ENCODE measurements at regions not wholly inside any gene's neighbourhood (a gene's known extent, or its start where the extent isn't known, plus 50 kb on each side); places are given as distances from the start of the nearest gene placed in this dataset.
"Not testable (repeated sequence)": the region's sequence is repeated elsewhere in the genome, so short reads cannot be mapped to it uniquely, and the experiment has no call there.

- no peak overlapping the region for H2AFZ ChIP-seq (ENCODE audit: low read depth, low read length)
- no peak overlapping the region for H3K4me3 ChIP-seq (ENCODE audit: low read length)
- no peaks in the 10 kb centered on the region for H3K36me3 ChIP-seq (ENCODE audit: insufficient read depth, low read length)
- TF ChIP-seq CTCF (IDR thresholded peaks at IDR 0.05; ENCODE audit: poor library complexity, severe bottlenecking) = no peak
- no peaks in the 10 kb centered on the region for H3K9me2 ChIP-seq (ENCODE audit: insufficient read depth, low read length)
- H3K9me3 ChIP-seq (ENCODE audit: low read length) = no peaks in the 10 kb centered on the region
- H3F3A ChIP-seq (ENCODE audit: insufficient read depth, low read length, poor library complexity, severe bottlenecking) = no peaks in the 10 kb centered on the region
- H3K27me3 ChIP-seq (ENCODE audit: insufficient read depth, low read depth, low read length) = no peaks in the 10 kb centered on the region
- no peak overlapping the region for H3K9ac ChIP-seq (ENCODE audit: low read length)
- H3K4me2 ChIP-seq (ENCODE audit: low read length) = no peak overlapping the region
- H3K27ac ChIP-seq (ENCODE audit: low read length) = no peak overlapping the region
- H3K79me2 ChIP-seq (replicated peaks; ENCODE audit: insufficient read depth, low read length) = no peaks in the 10 kb centered on the region
- no peaks in the 10 kb centered on the region for H4K20me1 ChIP-seq (ENCODE audit: insufficient read depth)
Observed at GRCh38 chr4:94152466-94152865, 55.2 kb upstream of the SMARCAD1 start.

GRCh38 chr4:94155404-94155803 is 52.3 kb upstream of the SMARCAD1 start:
- not testable (repeated sequence) for H3K4me2 ChIP-seq (ENCODE audit: low read length); H3K9me2 ChIP-seq (ENCODE audit: insufficient read depth, low read length); H2AFZ ChIP-seq (ENCODE audit: low read depth, low read length); H3K79me2 ChIP-seq (replicated peaks; ENCODE audit: insufficient read depth, low read length); H3K9ac ChIP-seq (ENCODE audit: low read length); H3F3A ChIP-seq (ENCODE audit: insufficient read depth, low read length, poor library complexity, severe bottlenecking); H3K9me3 ChIP-seq (ENCODE audit: low read length); H3K27ac ChIP-seq (ENCODE audit: low read length); H3K27me3 ChIP-seq (ENCODE audit: insufficient read depth, low read depth, low read length); H3K4me3 ChIP-seq (ENCODE audit: low read length); H4K20me1 ChIP-seq (ENCODE audit: insufficient read depth); H3K36me3 ChIP-seq (ENCODE audit: insufficient read depth, low read length)

GRCh38 chr4:94156826-94157225 is 50.8 kb upstream of the SMARCAD1 start:
- H3K27me3 ChIP-seq (ENCODE audit: insufficient read depth, low read depth, low read length) = no peaks in the 10 kb centered on the region
- H4K20me1 ChIP-seq (ENCODE audit: insufficient read depth) = no peaks in the 10 kb centered on the region
- no peaks in the 10 kb centered on the region for H3F3A ChIP-seq (ENCODE audit: insufficient read depth, low read length, poor library complexity, severe bottlenecking)
- H3K4me2 ChIP-seq (ENCODE audit: low read length) = no peak overlapping the region
- H3K9me2 ChIP-seq (ENCODE audit: insufficient read depth, low read length) = no peaks in the 10 kb centered on the region
- no peak overlapping the region for H3K4me3 ChIP-seq (ENCODE audit: low read length)
- H3K36me3 ChIP-seq (ENCODE audit: insufficient read depth, low read length) = no peaks in the 10 kb centered on the region
- no peaks in the 10 kb centered on the region for H3K9me3 ChIP-seq (ENCODE audit: low read length)
- no peak for TF ChIP-seq EP300 (conservative IDR thresholded peaks at IDR 0.05; ENCODE audit: poor library complexity, severe bottlenecking)
- no peak for TF ChIP-seq REST (IDR thresholded peaks at IDR 0.05; ENCODE audit: borderline replicate concordance)
- TF ChIP-seq EZH2 (IDR thresholded peaks at IDR 0.05; ENCODE audit: borderline replicate concordance, insufficient read depth, low read length, poor library complexity, severe bottlenecking) = no peak
- TF ChIP-seq MXI1 (conservative IDR thresholded peaks at IDR 0.05; ENCODE audit: poor library complexity, severe bottlenecking) = no peak
- TF ChIP-seq CTCF (IDR thresholded peaks at IDR 0.05; ENCODE audit: poor library complexity, severe bottlenecking) = no peak
- no peak for TF ChIP-seq POLR2AphosphoS5 (IDR thresholded peaks at IDR 0.05)
- TF ChIP-seq RAD21 (conservative IDR thresholded peaks at IDR 0.05) = no peak
- TF ChIP-seq TAF1 (IDR thresholded peaks at IDR 0.05; ENCODE audit: low read depth) = no peak
- H3K9ac ChIP-seq (ENCODE audit: low read length) = no peak overlapping the region
- no peaks in the 10 kb centered on the region for H3K79me2 ChIP-seq (replicated peaks; ENCODE audit: insufficient read depth, low read length)
- no peak overlapping the region for H3K27ac ChIP-seq (ENCODE audit: low read length)
- H2AFZ ChIP-seq (ENCODE audit: low read depth, low read length) = no peak overlapping the region

Data from neural cell (in vitro differentiated cells).